ENCODE measurements at regions not wholly inside any gene's neighbourhood (a gene's known extent, or its start where the extent isn't known, plus 50 kb on each side); places are given as distances from the start of the nearest gene placed in this dataset.

DNA sequence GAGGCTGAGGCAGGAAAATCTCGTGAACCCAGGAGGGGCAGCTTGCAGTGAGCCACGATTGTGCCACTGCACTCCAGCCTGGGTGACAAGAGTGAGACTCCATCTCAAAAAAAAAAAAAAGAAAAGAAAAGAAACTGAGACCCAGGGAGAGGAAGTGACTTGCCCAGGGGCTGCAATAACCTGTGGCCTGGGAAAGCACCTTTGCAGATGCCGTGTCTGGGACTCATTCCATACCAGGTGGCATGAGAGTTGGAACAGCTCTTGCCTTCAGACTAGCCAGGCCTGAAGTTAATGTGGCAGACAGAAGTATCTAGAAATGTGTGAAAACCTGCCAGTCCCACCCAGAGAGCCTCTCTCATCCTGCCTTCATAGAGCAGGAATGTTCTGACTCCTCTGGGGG, 65.4 kb downstream of the PHETA1 start:
- TF ChIP-seq TCF12 (IDR thresholded peaks at IDR 0.05; ENCODE audit: low read depth, low read length), result 0 out of 2 replicates have a peak, but pooled peaks have one; percentile 24
- no peak for TF ChIP-seq CHD1 (IDR thresholded peaks at IDR 0.05; ENCODE audit: low read depth, low read length)
- no peak for TF ChIP-seq ZBTB40 (IDR thresholded peaks at IDR 0.05; ENCODE audit: borderline replicate concordance)
- peak; percentile 65; the same call in 1 of the 2 replicates for TF ChIP-seq SPI1 (IDR thresholded peaks at IDR 0.05; ENCODE audit: borderline replicate concordance, insufficient read depth, low read depth, low read length)
- H3K4me2 ChIP-seq (ENCODE audit: control insufficient read depth, insufficient read depth), result no peak overlapping the region
- RAD21 ChIA-PET (ENCODE audit: unreplicated experiment), result interaction anchor here (0.7 kb wide), 1 partner anchor 145 kb away, joined by 3 read pairs; no protein-coding TSS in a partner anchor
- intact Hi-C loops (cut with micrococcal nuclease; ENCODE audit: unreplicated experiment) (no loop called here), in situ Hi-C loops (cut with MboI) (no loop called here)
- H3K9me3 ChIP-seq (replicated peaks; ENCODE audit: control insufficient read depth, insufficient read depth, low read length), result peaks cover 23% of the 10 kb centered on the region
- H3K27ac ChIP-seq (ENCODE audit: control insufficient read depth, insufficient read depth), result no peak overlapping the region
- H3K9ac ChIP-seq (ENCODE audit: control insufficient read depth, insufficient read depth, low read length), result no peak overlapping the region
- BruUV-seq (replicated peaks), result no TSS peak
- no peaks in the 10 kb centered on the region for H3K36me3 ChIP-seq (ENCODE audit: control insufficient read depth in 2 of 2, insufficient read depth in 2 of 2, low read length in 1 of 2)
- ATAC-seq, result peak; percentile 43; the same call in 2 of the 3 replicates
- H3K4me3 ChIP-seq, result no peak overlapping the region
- POLR2A ChIA-PET, result interaction anchor here (0.7 kb wide), 1 partner anchor 1285 kb away, joined by 3 read pairs; no protein-coding TSS in a partner anchor
- no peak for DNase-seq (ENCODE audit: low read depth, low spot score)
- H3K79me2 ChIP-seq (ENCODE audit: control insufficient read depth, insufficient read depth, low read length), result no peaks in the 10 kb centered on the region
- peaks cover 2% of the 10 kb centered on the region; the same call in 1 of the 2 replicates for H3K4me1 ChIP-seq (ENCODE audit: control insufficient read depth, insufficient read depth, low read length)
- no peak for FAIRE-seq
- CTCF ChIA-PET, result interaction anchor here (0.7 to 2.3 kb wide), 2 partner anchors 300 to 408 kb away, joined by 3 to 7 read pairs; no protein-coding TSS in a partner anchor
- no peak overlapping the region for H2AFZ ChIP-seq (ENCODE audit: control insufficient read depth, low read depth, low read length)
- 0% methylated on average over 2 of the region's 3 CpGs for WGBS (ENCODE audit: insufficient coverage, insufficient replicate concordance, low lambda C conversion rate, missing lambda C conversion rate)
- no peaks in the 10 kb centered on the region for H3K27me3 ChIP-seq (replicated peaks in 1 of 2; ENCODE audit: control insufficient read depth in 2 of 2, insufficient read depth in 2 of 2, low read length in 1 of 2)
- SMC1A ChIA-PET (ENCODE audit: uncharacterized antibody, unreplicated experiment), result no interaction called here
- no peaks in the 10 kb centered on the region for H4K20me1 ChIP-seq (ENCODE audit: control insufficient read depth, insufficient read depth)
